Peyer's patch (tissue), 4 donors: ENCODE measurements at regions not wholly inside any gene's neighbourhood (a gene's known extent, or its start where the extent isn't known, plus 50 kb on each side); places are given as distances from the start of the nearest gene placed in this dataset.

ENCODE experiments used
- POLR2A ChIP-seq, 2 donors: fragments of 450-650 bp; IDR thresholded peaks; one replicate each; pipeline ENCODE4 v1.5.1; 2017; ENCODE audit warnings: antibody characterized with exemption in 2 of 2, mild to moderate bottlenecking in 2 of 2, moderate library complexity in 2 of 2
- TF ChIP-seq, protein P1 (sequence below), 6 experiments: fragments of 450-650 bp in 4 of 6; fragments of 200-600 bp in 2 of 6; sonication (generic) in 1 of 6; IDR thresholded peaks; one replicate each; pipeline ENCODE4 v1.5.1; 2017 to 2019; ENCODE audit warnings: antibody characterized with exemption in 6 of 6, mild to moderate bottlenecking in 3 of 6, moderate library complexity in 1 of 6

DNA sequence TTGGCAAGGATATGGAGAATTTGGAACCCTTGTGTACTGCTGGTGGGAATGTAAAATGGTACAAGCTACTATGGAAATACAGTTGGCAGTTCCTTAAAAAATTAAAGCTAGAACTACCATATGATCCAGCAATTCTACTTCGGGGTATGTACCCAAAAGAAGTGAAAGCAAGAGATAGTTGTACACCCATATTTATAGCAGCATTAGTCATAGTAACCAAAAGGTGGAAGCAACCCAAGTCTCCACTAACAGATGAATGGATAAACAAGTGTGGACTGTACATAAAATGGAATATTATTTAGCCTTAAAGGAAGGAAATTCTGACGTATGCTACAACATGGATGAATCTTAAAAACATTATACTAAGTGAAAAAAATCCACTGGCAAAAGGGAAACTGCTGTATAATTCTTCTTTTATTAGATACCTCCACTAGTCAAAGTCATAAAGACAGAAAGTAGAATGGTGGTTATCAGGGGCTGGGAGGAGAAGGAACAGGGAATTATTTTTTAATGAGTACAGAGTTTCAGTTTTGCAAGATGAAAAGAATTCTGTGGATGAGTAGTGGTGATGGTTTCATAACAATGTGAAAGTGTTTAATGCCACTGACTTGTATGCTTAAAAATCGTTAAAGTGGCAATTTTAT, 141.6 kb downstream of the RXFP2 start:
- TF ChIP-seq, protein P1, sequence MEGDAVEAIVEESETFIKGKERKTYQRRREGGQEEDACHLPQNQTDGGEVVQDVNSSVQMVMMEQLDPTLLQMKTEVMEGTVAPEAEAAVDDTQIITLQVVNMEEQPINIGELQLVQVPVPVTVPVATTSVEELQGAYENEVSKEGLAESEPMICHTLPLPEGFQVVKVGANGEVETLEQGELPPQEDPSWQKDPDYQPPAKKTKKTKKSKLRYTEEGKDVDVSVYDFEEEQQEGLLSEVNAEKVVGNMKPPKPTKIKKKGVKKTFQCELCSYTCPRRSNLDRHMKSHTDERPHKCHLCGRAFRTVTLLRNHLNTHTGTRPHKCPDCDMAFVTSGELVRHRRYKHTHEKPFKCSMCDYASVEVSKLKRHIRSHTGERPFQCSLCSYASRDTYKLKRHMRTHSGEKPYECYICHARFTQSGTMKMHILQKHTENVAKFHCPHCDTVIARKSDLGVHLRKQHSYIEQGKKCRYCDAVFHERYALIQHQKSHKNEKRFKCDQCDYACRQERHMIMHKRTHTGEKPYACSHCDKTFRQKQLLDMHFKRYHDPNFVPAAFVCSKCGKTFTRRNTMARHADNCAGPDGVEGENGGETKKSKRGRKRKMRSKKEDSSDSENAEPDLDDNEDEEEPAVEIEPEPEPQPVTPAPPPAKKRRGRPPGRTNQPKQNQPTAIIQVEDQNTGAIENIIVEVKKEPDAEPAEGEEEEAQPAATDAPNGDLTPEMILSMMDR (IDR thresholded peaks at IDR 0.05): no peak
- no peak for TF ChIP-seq POLR2A (IDR thresholded peaks at IDR 0.05)
